PC-3 (cell line): ENCODE measurements at regions not wholly inside any gene's neighbourhood (a gene's known extent, or its start where the extent isn't known, plus 50 kb on each side); places are given as distances from the start of the nearest gene placed in this dataset.

ENCODE experiments used
- CTCF ChIP-seq: fragments of 300-600 bp; sonication (generic); conservative IDR thresholded peaks from 2 replicates; pipeline ENCODE4 v1.5.1; 2017; ENCODE audit warnings: antibody characterized with exemption, low read depth, mild to moderate bottlenecking, low read length
- EZH2 ChIP-seq: fragments of 300-600 bp; sonication (generic); IDR thresholded peaks from one replicate; pipeline ENCODE4 v1.6.1; 2017; ENCODE audit warnings: antibody characterized with exemption, mild to moderate bottlenecking, low read length; ENCODE audit not compliant: unreplicated experiment

GRCh38 chr14:97975962-97976361 is 1178.8 kb downstream of the VRK1 start:
- TF ChIP-seq CTCF, result no peak
- TF ChIP-seq EZH2, result no peak
